HFF-Myc (cell line): ENCODE measurements at regions not wholly inside any gene's neighbourhood (a gene's known extent, or its start where the extent isn't known, plus 50 kb on each side); places are given as distances from the start of the nearest gene placed in this dataset.
"Not testable (repeated sequence)": the region's sequence is repeated elsewhere in the genome, so short reads cannot be mapped to it uniquely, and the experiment has no call there.

Experiments used
- DNase-seq: peaks from one replicate; pipeline ENCODE4 v3.0.0-alpha.2; 2011; ENCODE audit warnings: low read depth; ENCODE audit errors: extremely low read depth
- H3K4me3 ChIP-seq: replicated peaks from 2 replicates; pipeline ENCODE4 v1.5.1; 2011; ENCODE audit warnings: low read depth, mild to moderate bottlenecking, control low read depth, low read length
- TF ChIP-seq, protein P1 (sequence below): IDR thresholded peaks from 2 replicates; pipeline ENCODE4 v1.5.1; 2012; ENCODE audit warnings: mild to moderate bottlenecking, low read depth, low read length, control low read depth; ENCODE audit errors: missing control alignments

DNA sequence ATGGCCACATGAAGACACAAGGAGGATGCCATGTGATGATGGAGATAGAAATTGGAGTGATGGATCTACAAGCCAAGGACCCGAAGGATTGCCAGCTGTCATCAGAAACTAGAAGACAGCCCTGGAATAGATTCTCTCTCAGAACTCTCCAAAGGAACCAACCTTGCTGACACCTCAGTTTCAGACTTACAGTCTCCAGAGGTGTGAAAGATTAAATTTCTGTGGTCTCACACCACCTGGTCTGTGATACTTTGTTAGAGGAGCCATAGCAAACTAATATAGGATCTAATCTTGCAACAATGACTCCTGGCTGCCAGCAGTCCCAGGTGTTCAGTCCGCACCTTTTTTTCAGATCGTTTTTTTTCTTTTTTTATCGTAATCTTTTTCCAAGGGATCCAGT is 647.3 kb upstream of the GHITM start:
- H3K4me3 ChIP-seq = no peak overlapping the region
- DNase-seq = no peak
- TF ChIP-seq, protein P1, sequence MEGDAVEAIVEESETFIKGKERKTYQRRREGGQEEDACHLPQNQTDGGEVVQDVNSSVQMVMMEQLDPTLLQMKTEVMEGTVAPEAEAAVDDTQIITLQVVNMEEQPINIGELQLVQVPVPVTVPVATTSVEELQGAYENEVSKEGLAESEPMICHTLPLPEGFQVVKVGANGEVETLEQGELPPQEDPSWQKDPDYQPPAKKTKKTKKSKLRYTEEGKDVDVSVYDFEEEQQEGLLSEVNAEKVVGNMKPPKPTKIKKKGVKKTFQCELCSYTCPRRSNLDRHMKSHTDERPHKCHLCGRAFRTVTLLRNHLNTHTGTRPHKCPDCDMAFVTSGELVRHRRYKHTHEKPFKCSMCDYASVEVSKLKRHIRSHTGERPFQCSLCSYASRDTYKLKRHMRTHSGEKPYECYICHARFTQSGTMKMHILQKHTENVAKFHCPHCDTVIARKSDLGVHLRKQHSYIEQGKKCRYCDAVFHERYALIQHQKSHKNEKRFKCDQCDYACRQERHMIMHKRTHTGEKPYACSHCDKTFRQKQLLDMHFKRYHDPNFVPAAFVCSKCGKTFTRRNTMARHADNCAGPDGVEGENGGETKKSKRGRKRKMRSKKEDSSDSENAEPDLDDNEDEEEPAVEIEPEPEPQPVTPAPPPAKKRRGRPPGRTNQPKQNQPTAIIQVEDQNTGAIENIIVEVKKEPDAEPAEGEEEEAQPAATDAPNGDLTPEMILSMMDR = no peak

DNA sequence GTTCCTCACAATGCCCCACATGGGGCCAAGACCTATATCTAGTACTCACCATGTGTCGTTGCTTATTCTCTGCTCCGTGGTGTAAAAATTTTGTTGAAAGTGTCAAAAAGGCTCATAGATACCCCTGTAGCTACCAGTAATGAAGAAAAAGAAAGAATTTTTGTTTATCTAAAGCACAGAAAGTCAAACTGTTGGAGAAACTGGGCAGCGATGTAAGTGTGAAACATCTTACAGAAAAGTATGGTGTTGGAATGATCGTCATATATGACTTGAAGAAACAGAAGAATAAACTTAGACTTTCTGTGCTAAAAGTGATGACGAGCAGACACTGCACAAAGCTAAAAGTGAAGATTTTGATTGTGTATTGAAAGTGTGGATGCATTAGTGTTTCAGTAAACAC is 626.6 kb upstream of the GHITM start:
- DNase-seq = no peak
- TF ChIP-seq, protein P1 = no peak
- no peak overlapping the region for H3K4me3 ChIP-seq

- DNase-seq = no peak
- TF ChIP-seq, protein P1 = no peak
- H3K4me3 ChIP-seq = no peak overlapping the region
Observed at GRCh38 chr10:83515001-83515400, 624.3 kb upstream of the GHITM start.

GRCh38 chr10:83516788-83517187 is 622.5 kb upstream of the GHITM start:
- no peak for DNase-seq
- TF ChIP-seq, protein P1 = no peak
- H3K4me3 ChIP-seq = no peak overlapping the region

DNA sequence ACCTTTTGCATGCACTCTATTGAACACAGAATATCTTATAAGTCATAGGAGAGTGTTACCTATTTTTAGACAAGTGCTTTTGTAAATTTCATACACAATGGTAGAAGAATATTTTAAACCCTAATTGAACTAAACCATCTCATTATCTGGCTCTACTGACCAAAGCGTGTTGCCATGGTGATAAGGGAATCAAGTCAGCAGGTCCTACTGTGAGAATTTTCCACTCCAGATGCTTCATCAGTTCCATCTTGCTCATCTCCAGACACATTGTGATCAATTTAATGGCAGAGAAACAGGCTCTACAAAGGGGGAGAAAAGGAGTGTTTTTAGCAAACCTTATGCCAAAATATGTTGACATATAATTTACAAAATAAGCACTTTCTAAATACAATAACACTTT is 621.9 kb upstream of the GHITM start:
- TF ChIP-seq, protein P1 = no peak
- DNase-seq = no peak
- H3K4me3 ChIP-seq = no peak overlapping the region

GRCh38 chr10:83518779-83519178 is 620.5 kb upstream of the GHITM start:
- H3K4me3 ChIP-seq = no peak overlapping the region
- no peak for DNase-seq
- TF ChIP-seq, protein P1 = no peak

DNA sequence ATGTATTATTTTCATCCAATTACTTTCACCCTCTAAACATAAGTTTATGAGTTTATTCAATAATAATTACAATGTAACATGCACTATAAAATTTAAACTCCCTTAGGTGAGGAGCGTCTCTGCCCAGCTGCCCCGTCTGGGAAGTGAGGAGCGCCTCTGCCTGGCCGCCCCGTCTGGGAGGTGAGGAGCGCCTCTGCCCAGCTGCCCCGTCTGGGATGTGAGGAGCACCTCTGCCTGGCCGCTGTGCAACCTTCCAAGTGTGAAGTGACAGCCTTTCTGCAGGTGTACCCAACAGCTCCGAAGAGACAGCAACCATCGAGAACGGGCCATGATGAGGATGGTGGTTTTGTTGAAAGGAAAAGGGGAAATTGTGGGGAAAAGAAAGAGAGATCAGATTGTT is 618.9 kb upstream of the GHITM start:
- DNase-seq = not testable (repeated sequence)

More for the DNA sequence above, 618.9 kb upstream of the GHITM start:
- H3K4me3 ChIP-seq = not testable (repeated sequence)
